H54 (cell line): ENCODE measurements at regions not wholly inside any gene's neighbourhood (a gene's known extent, or its start where the extent isn't known, plus 50 kb on each side); places are given as distances from the start of the nearest gene placed in this dataset.

Experiments used
- DNase-seq: peaks from one replicate; pipeline ENCODE4 v3.0.0; 2011; ENCODE audit warnings: low spot score, mixed read lengths; ENCODE audit not compliant: insufficient read length
- FAIRE-seq: peaks from 3 replicates; lab custom pipeline; 2011; peaks lifted over from hg19 to GRCh38; lab: Jason Lieb, UNC
- POLR2A ChIP-seq: IDR thresholded peaks from 2 replicates; pipeline ENCODE4 v1.6.1; 2011; ENCODE audit warnings: low read depth, mild to moderate bottlenecking, low read length

DNA sequence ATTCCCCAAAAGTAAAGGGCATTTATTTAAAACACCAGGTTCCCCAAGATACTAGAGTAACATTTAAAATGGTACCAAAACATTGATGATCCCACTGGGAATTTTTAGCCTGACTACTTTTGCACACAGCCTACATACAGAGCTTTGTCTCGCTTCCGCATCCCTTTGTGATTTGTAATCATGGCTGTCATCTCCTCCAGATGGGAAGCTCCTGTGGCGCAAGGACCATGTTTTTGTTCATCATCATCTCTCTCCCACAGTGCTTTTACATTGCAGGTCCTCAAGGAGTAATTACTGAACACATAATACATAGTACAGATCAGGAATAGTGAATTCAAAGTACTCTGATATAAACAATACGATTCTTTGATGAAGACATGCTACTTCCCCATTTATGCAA, 231.2 kb upstream of the MTNR1B start:
- TF ChIP-seq POLR2A = no peak
- no peak for FAIRE-seq
- no peak for DNase-seq

DNA sequence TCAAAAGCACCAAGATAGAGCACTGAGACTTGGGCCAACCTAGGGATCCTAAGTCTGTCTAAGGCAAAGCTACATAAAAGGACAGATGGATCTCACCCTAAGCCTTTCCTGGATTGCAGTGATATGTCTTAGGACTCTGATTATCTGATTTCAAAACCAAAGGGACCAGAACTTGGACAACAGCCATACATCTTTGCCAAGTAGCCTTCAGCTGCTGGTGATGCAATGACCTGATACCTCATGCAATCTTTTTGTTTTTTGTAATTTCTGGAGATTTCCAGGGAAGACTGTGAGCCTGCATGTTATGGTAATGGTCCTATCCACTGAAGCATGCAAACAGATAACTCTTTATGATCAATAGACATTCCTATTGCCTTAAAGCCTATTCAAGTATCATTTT, 230.4 kb upstream of the MTNR1B start:
- TF ChIP-seq POLR2A = no peak
- no peak for DNase-seq
- no peak for FAIRE-seq

DNA sequence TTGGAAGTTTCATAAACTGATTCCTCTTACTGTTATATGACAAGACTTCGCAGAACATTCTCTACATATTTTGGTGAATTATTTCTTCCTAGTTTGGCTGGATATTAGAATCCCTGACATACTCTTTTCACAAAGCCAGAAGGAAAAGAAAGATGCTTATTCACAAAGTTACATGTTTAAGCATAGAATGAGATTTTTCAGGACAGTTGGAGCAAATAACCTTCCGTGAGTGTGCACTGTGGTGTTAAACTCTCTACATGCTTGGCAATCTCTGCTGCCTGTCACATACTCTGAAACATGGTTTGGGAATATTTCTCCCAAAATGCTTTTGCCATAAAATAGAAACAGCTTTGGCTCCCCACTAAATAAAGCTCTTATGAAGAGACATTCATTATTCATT, 230.0 kb upstream of the MTNR1B start:
- FAIRE-seq (no peak), DNase-seq (no peak)
- no peak for TF ChIP-seq POLR2A

DNA sequence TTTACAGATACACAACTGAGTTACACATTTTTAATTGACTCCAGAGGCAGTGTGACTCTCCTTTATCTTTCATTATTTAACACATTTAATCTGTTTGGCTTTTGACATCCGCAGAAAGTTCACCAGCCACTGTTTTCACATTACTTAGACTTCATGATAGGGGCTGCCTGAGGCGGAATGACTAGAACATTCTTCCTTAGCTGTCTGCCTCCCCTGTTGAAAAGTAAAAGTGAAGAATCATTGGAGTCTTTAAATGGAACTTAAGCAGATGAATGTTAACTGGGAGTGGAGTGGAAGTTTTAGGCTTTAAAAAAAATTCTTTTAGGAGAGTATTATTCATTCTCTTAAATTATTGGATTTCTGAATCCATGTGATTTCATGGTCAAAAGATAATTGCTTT, 229.2 kb upstream of the MTNR1B start:
- FAIRE-seq (no peak), DNase-seq (no peak)
- no peak for TF ChIP-seq POLR2A

DNA sequence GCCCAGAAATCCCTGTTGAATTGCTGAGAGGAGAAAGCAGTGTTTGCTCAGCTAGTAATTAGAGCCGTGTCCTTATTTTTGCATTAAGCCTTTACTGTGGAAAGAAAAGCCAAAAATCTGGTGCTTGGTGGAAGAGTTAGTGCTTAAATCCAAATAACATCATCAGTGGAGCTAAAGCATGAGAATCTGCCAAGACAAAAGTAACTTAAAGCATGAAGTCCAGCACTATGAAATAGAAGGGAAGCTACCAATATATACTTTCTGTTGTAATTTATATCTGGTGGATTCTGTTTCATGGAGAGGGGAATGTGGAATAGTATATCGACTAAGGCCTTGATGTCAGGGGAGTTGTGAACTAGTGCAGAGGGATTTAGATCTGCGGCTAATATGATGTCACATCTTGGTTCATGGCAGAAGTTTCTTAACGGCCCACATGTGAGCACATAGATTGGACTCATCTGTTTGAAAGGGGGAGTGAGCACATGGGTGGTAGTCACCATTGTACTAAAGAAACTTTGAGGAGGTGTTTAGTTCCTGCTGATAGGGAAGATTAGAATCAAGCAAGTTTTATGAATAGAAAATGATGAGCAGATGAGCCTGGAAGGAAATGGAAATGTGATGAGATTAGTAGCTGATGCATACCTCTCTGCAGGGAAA, 224.4 kb upstream of the MTNR1B start:
- DNase-seq = no peak
- no peak for FAIRE-seq
- no peak for TF ChIP-seq POLR2A

DNA sequence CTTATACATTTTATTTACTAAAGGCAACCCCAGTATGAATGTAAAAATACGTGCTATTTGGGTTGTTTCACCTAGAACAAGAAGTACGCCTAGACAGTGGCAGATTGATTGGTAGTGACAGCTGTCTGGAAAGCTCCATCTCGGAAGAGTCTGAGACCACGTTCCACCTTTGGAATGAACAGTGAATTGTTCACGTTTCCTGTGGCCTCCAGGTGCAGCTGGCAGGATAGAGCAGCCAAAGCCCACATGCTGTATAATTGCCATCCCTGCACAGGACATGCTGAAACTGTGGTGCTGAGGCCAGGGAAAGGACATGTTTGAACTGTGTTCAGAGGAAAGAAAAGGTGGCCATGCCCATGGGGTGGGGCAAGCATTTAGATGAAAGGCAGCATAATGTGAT, 218.7 kb upstream of the MTNR1B start:
- no peak for DNase-seq
- TF ChIP-seq POLR2A = no peak
- FAIRE-seq = no peak

DNA sequence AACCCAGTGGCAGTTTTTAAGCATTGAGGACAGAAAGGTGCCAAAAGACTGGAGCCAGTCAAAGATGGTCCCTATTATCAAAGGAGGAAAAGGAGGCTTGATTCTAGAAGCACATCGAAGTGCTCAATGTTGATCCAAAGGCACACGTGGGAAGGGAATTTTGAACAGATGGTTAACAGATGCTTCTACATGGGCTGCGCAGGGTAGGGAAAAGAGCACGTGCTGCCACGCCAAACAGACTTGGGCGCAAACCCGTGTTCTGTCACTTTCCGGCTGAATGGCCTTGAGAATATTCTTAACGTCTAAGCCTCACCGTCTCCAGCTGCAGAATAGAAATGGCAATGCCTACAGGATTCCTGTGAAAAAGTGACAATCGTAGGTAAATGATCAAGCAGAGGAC, 217.9 kb upstream of the MTNR1B start:
- FAIRE-seq = no peak
- DNase-seq = no peak
- no peak for TF ChIP-seq POLR2A

DNA sequence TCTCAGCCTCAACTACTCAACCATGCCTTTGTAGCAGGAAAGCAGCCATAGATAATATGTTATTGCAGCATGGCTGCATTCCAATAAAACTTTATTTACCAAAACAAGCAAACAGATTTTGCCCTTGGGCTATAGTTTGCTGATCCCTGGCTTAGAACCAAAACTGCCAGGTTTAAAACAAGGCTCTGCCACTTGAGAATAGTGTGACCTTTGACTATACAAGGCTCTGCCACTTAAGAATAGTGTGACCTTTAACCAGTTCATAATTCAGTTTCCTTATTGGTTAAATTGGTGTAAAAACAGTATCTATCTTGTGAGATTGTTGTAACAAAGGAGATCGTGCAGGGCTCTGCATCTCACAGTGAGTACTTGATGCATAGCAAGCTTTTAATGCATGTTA, 217.3 kb upstream of the MTNR1B start:
- FAIRE-seq (no peak), DNase-seq (no peak)
- TF ChIP-seq POLR2A = no peak

DNA sequence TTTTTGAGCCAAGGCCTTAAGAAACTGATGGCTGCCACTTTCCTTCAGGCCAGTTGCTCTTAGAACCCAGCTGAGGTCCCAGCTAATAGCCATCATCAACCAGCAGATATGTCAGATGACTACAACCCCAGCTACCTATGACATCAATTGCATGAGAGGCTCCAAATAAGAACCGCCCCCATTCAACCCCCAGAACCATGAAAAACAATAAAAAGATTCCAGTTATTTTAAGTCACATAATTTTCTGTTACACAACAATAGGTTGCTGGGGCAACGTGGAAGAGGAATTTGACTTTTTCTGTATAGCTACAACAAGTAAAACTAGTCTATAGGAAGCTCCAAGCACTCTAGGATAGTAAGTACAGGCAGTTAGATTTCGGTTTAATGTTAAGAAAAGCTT, 216.3 kb upstream of the MTNR1B start:
- FAIRE-seq = no peak
- DNase-seq = no peak
- no peak for TF ChIP-seq POLR2A

DNA sequence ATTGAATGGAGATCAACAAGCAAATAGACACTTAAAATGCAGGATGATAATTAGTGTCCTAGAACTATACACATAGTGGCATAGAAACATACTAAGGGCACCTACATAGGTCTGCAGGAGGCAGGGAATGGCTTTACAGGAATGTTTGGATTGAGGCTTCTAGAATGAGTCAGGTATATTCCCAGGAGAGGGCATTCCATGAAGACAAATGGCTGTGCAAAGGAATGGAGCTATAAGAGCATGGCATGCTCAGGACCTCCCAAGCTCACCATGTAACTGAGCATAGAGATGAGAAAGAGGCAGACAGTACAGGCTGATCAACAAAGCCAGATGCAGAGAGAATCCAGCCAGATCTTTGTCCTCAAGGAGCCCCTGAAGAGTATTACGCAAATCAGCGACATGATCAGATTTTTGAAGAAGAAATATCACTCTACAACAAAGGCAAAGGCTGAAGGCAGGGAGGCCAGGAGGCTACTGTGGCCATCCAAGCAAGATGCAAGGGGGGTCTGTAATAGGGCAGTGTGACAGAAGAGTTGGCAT, 211.1 kb upstream of the MTNR1B start:
- TF ChIP-seq POLR2A = no peak
- DNase-seq (no peak), FAIRE-seq (no peak)

DNA sequence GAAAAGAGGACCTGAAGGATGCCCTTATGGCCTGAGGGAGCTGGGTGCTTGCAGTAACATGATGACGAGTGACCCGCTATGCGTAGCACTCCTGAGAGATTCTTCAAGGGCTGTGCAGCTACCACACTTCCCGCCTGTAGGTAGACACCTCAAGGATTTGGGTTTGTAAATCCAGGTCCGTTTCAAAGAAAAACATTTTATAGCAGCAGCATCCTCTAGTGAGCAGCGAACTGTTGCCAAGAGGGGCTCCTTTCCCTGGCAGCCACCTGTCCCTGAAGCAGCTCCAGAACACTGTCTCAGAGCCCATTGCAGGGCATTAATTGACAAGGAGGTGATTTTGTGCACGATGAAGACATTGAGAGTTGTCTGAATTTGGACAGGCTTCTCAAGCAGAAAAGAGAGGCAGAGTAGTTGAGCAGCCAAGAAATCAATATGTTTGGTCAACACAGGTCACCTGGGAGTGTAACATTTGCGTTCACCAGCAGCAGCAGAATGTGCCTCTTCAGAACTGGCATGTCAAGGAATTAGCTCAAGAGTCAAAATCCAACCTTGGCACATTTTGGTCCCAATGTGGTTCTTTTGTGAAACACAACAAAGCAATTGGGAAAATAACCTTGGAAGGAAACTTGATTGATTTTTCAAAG, 209.8 kb upstream of the MTNR1B start:
- no peak for DNase-seq
- FAIRE-seq = no peak
- no peak for TF ChIP-seq POLR2A

DNA sequence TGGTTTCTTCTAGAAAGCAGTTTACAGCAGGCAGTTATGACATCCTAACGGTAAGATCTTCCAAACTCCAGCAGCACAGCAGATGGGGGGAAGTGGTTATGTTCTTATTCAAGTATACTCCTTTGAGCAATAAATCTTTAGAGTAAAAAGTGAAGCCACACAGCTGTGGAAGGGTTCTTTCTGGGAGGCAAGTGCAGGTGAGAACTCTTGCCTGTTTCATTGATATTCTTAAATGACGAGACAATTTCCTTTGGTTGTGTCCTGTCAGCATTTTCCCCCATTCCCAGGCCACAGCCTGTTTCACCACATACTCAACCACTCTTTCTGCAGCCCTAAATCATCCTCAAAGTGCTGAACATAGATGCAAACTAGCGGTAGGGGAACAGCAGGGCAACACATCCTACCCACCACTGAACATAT, 207.3 kb upstream of the MTNR1B start:
- no peak for DNase-seq
- TF ChIP-seq POLR2A = no peak
- FAIRE-seq = no peak

DNA sequence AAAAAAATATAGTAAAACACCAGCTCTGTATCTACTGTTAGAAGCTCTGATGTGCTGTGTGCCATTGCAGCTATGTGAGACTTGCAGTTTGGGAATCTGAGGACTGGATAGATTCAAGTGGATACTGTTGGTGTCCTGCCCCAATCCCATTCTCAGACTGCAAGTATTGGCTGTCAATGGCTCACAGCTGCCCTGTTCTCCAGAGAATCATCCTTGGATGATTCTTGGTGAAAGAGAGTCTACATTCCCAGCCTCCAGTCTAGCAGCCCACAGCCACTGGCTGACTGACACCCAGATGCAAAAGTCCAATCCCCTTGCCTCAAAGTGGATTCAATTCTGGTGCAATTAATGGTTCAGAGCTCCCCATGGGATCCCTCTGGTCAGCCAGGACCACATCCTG, 206.1 kb upstream of the MTNR1B start:
- no peak for FAIRE-seq
- DNase-seq = no peak
- TF ChIP-seq POLR2A = no peak

DNA sequence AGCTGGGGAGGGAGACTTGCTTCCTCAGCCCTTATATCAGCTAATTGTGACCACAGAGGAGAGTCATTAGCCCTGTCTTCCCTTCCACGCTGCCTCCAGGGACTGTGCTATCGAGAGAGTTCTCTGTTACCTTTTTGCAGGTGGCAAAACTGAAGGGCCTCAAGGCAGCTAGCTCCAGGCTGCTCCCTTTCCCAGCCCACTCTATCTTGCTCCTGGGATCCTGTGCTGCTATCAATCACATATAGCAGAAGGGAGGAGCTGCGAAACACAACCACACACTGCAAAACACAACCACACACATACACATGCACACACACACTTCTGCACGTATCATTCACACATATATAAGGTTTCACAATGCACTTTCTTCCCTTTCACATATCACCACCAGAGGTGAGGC, 205.3 kb upstream of the MTNR1B start:
- no peak for DNase-seq
- no peak for TF ChIP-seq POLR2A
- no peak for FAIRE-seq
